ENCODE measurements at regions not wholly inside any gene's neighbourhood (a gene's known extent, or its start where the extent isn't known, plus 50 kb on each side); places are given as distances from the start of the nearest gene placed in this dataset.

DNA sequence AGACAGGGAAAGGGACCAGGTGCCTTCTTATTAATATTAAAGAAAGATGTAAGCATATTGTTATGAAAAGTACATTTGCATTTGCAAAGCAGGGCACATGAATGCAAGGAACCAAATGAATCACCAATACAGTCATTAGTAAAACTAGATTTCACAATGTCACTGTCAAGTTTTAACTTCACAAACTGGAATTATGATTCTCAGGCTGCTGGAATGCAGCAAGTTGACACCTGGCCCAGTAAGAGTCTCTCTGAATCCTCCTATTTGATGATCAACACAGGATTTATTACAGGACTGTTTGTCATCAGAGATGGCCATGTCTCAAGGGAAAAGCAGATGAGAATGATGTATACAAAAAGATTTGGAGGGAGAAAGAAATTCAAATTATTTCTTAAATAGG, 72.9 kb upstream of the STK39 start:
- no peak for TF ChIP-seq EZH2phosphoT487 (conservative IDR thresholded peaks at IDR 0.05; ENCODE audit: low read length)
- no peak overlapping the region for H3K9ac ChIP-seq (ENCODE audit: low read length)
- H4K20me1 ChIP-seq (ENCODE audit: low read depth, low read length), result no peaks in the 10 kb centered on the region
- H2AFZ ChIP-seq (ENCODE audit: low read depth, low read length, severe bottlenecking), result no peak overlapping the region
- no peaks in the 10 kb centered on the region for H3K9me2 ChIP-seq (replicated peaks; ENCODE audit: insufficient read depth, low read length)
- no peak overlapping the region for H3K27ac ChIP-seq (ENCODE audit: low read depth, low read length)
- H3K4me2 ChIP-seq (ENCODE audit: low read depth, low read length, poor library complexity, severe bottlenecking), result no peak overlapping the region
- no peak overlapping the region for H3K4me3 ChIP-seq (ENCODE audit: insufficient read depth, low read length, poor library complexity, severe bottlenecking)
- H3K36me3 ChIP-seq (ENCODE audit: low read length), result no peaks in the 10 kb centered on the region
- no peaks in the 10 kb centered on the region for H3K9me3 ChIP-seq (ENCODE audit: insufficient read depth, low read length)
- no peaks in the 10 kb centered on the region for H3F3A ChIP-seq (ENCODE audit: insufficient read depth)
- H3K27me3 ChIP-seq (ENCODE audit: low read length), result no peaks in the 10 kb centered on the region
- H3K79me2 ChIP-seq (ENCODE audit: insufficient read depth, low read length), result no peaks in the 10 kb centered on the region

DNA sequence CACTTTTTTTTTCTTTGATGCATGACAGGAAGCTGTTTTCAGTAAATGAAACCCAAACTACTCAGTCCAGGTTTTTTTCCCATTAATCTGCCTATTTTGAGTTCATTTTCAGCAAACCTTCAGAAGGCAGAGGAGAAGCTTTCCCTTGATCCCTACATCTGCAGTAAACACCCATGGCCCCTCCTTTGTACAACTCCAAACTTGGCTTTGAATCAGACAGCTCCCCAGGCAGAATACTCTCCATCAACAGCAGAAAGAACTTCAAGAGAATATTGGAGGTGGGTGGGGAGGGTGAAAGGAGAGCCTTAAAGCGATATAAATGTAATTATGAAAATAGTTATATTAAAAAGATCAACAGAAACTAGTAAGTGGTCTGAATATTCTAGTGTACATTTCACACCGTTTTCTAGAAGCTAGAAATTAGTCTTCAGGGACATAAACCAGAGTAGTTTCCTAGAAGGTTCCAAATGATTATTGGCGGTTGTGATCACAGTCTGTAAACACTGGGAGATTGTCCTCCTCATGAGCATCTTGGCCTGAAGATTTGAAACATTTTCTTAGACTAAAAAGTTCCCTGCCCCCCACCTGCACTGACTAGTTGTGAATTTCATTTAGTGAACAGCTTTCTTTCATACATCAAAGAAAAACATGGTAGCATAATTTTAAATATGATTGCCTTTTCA, 75.1 kb upstream of the STK39 start:
- Histone ChIP-seq H2AFZ (ENCODE audit: low read depth, low read length, severe bottlenecking) (no peak overlapping the region), H3K9me2 (replicated peaks; ENCODE audit: insufficient read depth, low read length) (no peaks in the 10 kb centered on the region), H3K36me3 (ENCODE audit: low read length) (no peaks in the 10 kb centered on the region), H3K9ac (ENCODE audit: low read length) (no peak overlapping the region), H4K20me1 (ENCODE audit: low read depth, low read length) (no peaks in the 10 kb centered on the region), H3F3A (ENCODE audit: insufficient read depth) (no peaks in the 10 kb centered on the region), H3K9me3 (ENCODE audit: insufficient read depth, low read length) (no peaks in the 10 kb centered on the region), H3K27ac (ENCODE audit: low read depth, low read length) (no peak overlapping the region), H3K27me3 (ENCODE audit: low read length) (no peaks in the 10 kb centered on the region), H3K79me2 (ENCODE audit: insufficient read depth, low read length) (no peaks in the 10 kb centered on the region), H3K4me2 (ENCODE audit: low read depth, low read length, poor library complexity, severe bottlenecking) (no peak overlapping the region), H3K4me3 (ENCODE audit: insufficient read depth, low read length, poor library complexity, severe bottlenecking) (no peak overlapping the region)
- TF ChIP-seq EZH2phosphoT487 (conservative IDR thresholded peaks at IDR 0.05; ENCODE audit: low read length), result no peak
- TF ChIP-seq, protein P1, sequence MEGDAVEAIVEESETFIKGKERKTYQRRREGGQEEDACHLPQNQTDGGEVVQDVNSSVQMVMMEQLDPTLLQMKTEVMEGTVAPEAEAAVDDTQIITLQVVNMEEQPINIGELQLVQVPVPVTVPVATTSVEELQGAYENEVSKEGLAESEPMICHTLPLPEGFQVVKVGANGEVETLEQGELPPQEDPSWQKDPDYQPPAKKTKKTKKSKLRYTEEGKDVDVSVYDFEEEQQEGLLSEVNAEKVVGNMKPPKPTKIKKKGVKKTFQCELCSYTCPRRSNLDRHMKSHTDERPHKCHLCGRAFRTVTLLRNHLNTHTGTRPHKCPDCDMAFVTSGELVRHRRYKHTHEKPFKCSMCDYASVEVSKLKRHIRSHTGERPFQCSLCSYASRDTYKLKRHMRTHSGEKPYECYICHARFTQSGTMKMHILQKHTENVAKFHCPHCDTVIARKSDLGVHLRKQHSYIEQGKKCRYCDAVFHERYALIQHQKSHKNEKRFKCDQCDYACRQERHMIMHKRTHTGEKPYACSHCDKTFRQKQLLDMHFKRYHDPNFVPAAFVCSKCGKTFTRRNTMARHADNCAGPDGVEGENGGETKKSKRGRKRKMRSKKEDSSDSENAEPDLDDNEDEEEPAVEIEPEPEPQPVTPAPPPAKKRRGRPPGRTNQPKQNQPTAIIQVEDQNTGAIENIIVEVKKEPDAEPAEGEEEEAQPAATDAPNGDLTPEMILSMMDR (IDR thresholded peaks at IDR 0.05; ENCODE audit: insufficient read depth, low read length, poor library complexity, severe bottlenecking), result no peak

DNA sequence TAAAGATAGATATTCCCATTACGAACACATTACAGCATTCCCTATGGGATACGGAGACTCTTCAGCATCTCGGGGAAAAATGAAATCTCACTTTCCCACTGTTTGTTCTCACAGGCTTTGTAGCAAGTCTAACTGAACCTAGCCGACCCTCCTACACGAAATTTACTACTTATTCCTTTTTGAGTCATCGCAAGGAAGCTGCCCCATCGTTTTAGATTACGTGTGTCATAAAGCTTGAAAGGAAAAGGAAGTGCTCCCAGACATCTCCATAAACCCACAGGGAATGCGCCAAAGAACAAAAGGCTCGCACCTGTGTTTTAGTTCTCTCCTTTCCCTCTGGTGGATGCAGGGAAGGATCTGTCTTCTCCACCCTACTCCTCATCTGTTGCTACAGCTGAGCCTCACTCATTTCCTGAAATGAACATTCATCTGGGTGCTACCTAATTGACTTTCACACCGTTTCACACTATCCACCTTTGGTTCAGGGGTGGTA, 76.2 kb upstream of the STK39 start:
- TF ChIP-seq EZH2phosphoT487 (conservative IDR thresholded peaks at IDR 0.05; ENCODE audit: low read length), result no peak
- TF ChIP-seq, protein P1 (IDR thresholded peaks at IDR 0.05; ENCODE audit: insufficient read depth, low read length, poor library complexity, severe bottlenecking), result no peak
- Histone ChIP-seq H4K20me1 (ENCODE audit: low read depth, low read length) (no peaks in the 10 kb centered on the region), H3K27me3 (ENCODE audit: low read length) (no peaks in the 10 kb centered on the region), H3F3A (ENCODE audit: insufficient read depth) (no peaks in the 10 kb centered on the region), H3K27ac (ENCODE audit: low read depth, low read length) (no peak overlapping the region), H3K9ac (ENCODE audit: low read length) (no peak overlapping the region), H3K79me2 (ENCODE audit: insufficient read depth, low read length) (no peaks in the 10 kb centered on the region), H3K9me3 (ENCODE audit: insufficient read depth, low read length) (no peaks in the 10 kb centered on the region), H3K36me3 (ENCODE audit: low read length) (no peaks in the 10 kb centered on the region), H3K4me3 (ENCODE audit: insufficient read depth, low read length, poor library complexity, severe bottlenecking) (no peak overlapping the region), H2AFZ (ENCODE audit: low read depth, low read length, severe bottlenecking) (no peak overlapping the region), H3K4me2 (ENCODE audit: low read depth, low read length, poor library complexity, severe bottlenecking) (no peak overlapping the region), H3K9me2 (replicated peaks; ENCODE audit: insufficient read depth, low read length) (no peaks in the 10 kb centered on the region)

DNA sequence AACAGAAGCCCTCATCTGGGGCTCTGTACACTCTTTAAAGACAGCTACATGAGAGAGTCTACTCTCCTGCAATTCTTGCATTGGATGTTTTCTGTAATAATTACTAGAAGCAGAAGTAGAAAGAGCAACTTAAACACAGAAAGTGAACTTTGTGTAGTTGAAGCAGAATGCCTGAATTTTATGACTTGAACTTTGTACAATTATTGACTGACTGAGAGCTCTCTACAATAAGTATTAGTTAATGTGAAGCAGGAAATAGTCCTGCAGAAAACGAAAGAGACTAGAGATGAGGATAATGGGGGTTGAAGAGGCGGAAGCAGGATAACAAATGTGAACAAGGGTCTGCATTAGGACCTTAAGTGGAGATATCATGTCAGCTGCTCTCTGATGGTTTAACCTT, 79.2 kb upstream of the STK39 start:
- no peaks in the 10 kb centered on the region for H3K79me2 ChIP-seq (ENCODE audit: insufficient read depth, low read length)
- H4K20me1 ChIP-seq (ENCODE audit: low read depth, low read length), result no peaks in the 10 kb centered on the region
- H2AFZ ChIP-seq (ENCODE audit: low read depth, low read length, severe bottlenecking), result no peak overlapping the region
- no peak overlapping the region for H3K27ac ChIP-seq (ENCODE audit: low read depth, low read length)
- TF ChIP-seq EZH2phosphoT487 (conservative IDR thresholded peaks at IDR 0.05; ENCODE audit: low read length), result no peak
- TF ChIP-seq, protein P1 (IDR thresholded peaks at IDR 0.05; ENCODE audit: insufficient read depth, low read length, poor library complexity, severe bottlenecking), result no peak
- no peaks in the 10 kb centered on the region for H3K9me3 ChIP-seq (ENCODE audit: insufficient read depth, low read length)
- H3F3A ChIP-seq (ENCODE audit: insufficient read depth), result no peaks in the 10 kb centered on the region
- H3K4me2 ChIP-seq (ENCODE audit: low read depth, low read length, poor library complexity, severe bottlenecking), result no peak overlapping the region
- H3K9ac ChIP-seq (ENCODE audit: low read length), result no peak overlapping the region
- no peaks in the 10 kb centered on the region for H3K36me3 ChIP-seq (ENCODE audit: low read length)
- H3K4me3 ChIP-seq (ENCODE audit: insufficient read depth, low read length, poor library complexity, severe bottlenecking), result no peak overlapping the region
- no peaks in the 10 kb centered on the region for H3K27me3 ChIP-seq (ENCODE audit: low read length)
- H3K9me2 ChIP-seq (replicated peaks; ENCODE audit: insufficient read depth, low read length), result no peaks in the 10 kb centered on the region
